NB4 (cell line): ENCODE measurements at regions not wholly inside any gene's neighbourhood (a gene's known extent, or its start where the extent isn't known, plus 50 kb on each side); places are given as distances from the start of the nearest gene placed in this dataset.

Experiments
- CTCF ChIP-seq: IDR thresholded peaks from one replicate; pipeline ENCODE4 v1.5.1; 2012; ENCODE audit warnings: low read depth, low read length
- MAX ChIP-seq: IDR thresholded peaks from 2 replicates; pipeline ENCODE4 v1.6.1; 2011; ENCODE audit warnings: low read depth, low read length
- MYC ChIP-seq: IDR thresholded peaks from 2 replicates; pipeline ENCODE4 v1.6.1; 2011; ENCODE audit warnings: low read depth, low read length
- POLR2A ChIP-seq: IDR thresholded peaks from 2 replicates; pipeline ENCODE4 v1.6.1; 2011; ENCODE audit warnings: mild to moderate bottlenecking; ENCODE audit not compliant: insufficient read length; ENCODE audit errors: extremely low read depth

GRCh38 chr4:166527500-166527899, 654.5 kb downstream of the TLL1 start:
- TF ChIP-seq POLR2A (no peak), CTCF (no peak), MAX (no peak), MYC (no peak)
